IMR-90 (cell line): ENCODE measurements at regions not wholly inside any gene's neighbourhood (a gene's known extent, or its start where the extent isn't known, plus 50 kb on each side); places are given as distances from the start of the nearest gene placed in this dataset.

ENCODE experiments used
- ATAC-seq: fragments of 200-7000 bp; cut with Tn5 transposase; 2 replicates; pipeline ENCODE4 v1.9.1; 2020; ENCODE audit warnings: low read depth, mild to moderate bottlenecking, moderate library complexity
- BruUV-seq: library from RNA; stranded (reverse); fragments of 400-500 nt; replicated peaks from 2 replicates; lab custom pipeline; 2021; lab: Mats Ljungman, UMichigan
- CTCF ChIA-PET: fragments of 300-600 bp; formaldehyde crosslinking; extraction: SDS; loops from one replicate; lab custom pipeline; 2021; ENCODE audit warnings: antibody characterized with exemption; lab: Yijun Ruan, JAX
- POLR2A ChIA-PET: fragments of 300-600 bp; sonication (Branson Sonifier 250); formaldehyde crosslinking; loops from one replicate; lab custom pipeline; 2022; ENCODE audit warnings: antibody characterized with exemption; ENCODE audit not compliant: unreplicated experiment; lab: Charles Lee
- DNase-seq: peaks from one replicate; pipeline ENCODE4 v3.0.0; 2013
- H2AFZ ChIP-seq: replicated peaks from 2 replicates; pipeline ENCODE3; 2013; ENCODE audit warnings: low read length, mild to moderate bottlenecking; ENCODE audit not compliant: poor library complexity
- H2AK5ac ChIP-seq: 2 replicates; pipeline ENCODE4 v1.6.1; 2013; ENCODE audit warnings: low read depth, low read length, inconsistent platforms
- H2AK9ac ChIP-seq: replicated peaks from 2 replicates; pipeline ENCODE3; 2013; ENCODE audit warnings: mild to moderate bottlenecking, low read depth, low read length, moderate library complexity; ENCODE audit not compliant: poor library complexity
- H2BK120ac ChIP-seq: 2 replicates; pipeline ENCODE4 v1.6.1; 2013; ENCODE audit warnings: low read depth, low read length, inconsistent platforms
- H2BK15ac ChIP-seq: 3 replicates; pipeline ENCODE4 v1.6.1; 2013; ENCODE audit warnings: low read depth, low read length, inconsistent platforms
- H2BK20ac ChIP-seq: 2 replicates; pipeline ENCODE4 v1.6.1; 2013; ENCODE audit warnings: low read depth, mild to moderate bottlenecking, inconsistent platforms, low read length, moderate library complexity
- H2BK5ac ChIP-seq: 2 replicates; pipeline ENCODE4 v1.6.1; 2013; ENCODE audit warnings: mild to moderate bottlenecking, low read depth, low read length, inconsistent platforms; ENCODE audit not compliant: poor library complexity, severe bottlenecking
- H3K14ac ChIP-seq: replicated peaks from 2 replicates; pipeline ENCODE4 v1.6.1; 2013; ENCODE audit warnings: low read depth, low read length, inconsistent platforms
- H3K18ac ChIP-seq: 2 replicates; pipeline ENCODE4 v1.6.1; 2013; ENCODE audit warnings: low read depth, low read length, control low read depth
- H3K23ac ChIP-seq: 2 replicates; pipeline ENCODE4 v1.6.1; 2013; ENCODE audit warnings: low read depth, low read length, inconsistent platforms
- H3K27ac ChIP-seq: 2 replicates; pipeline ENCODE4 v1.5.1; 2013; ENCODE audit warnings: mild to moderate bottlenecking, control low read depth, low read length; ENCODE audit not compliant: insufficient read depth
- H3K27me3 ChIP-seq: 2 replicates; pipeline ENCODE4 v1.6.1; 2013; ENCODE audit warnings: low read length; ENCODE audit not compliant: control insufficient read depth, insufficient read depth
- H3K36me3 ChIP-seq: 2 replicates; pipeline ENCODE4 v1.6.1; 2013; ENCODE audit warnings: low read length, mixed read lengths; ENCODE audit not compliant: control insufficient read depth, insufficient read depth
- H3K4ac ChIP-seq: 2 replicates; pipeline ENCODE4 v1.6.1; 2013; ENCODE audit warnings: low read depth, low read length, inconsistent platforms
- H3K4me1 ChIP-seq: 2 replicates; pipeline ENCODE4 v1.6.1; 2013; ENCODE audit warnings: low read length, mixed read lengths; ENCODE audit not compliant: control insufficient read depth, insufficient read depth
- H3K4me2 ChIP-seq: 2 replicates; pipeline ENCODE4 v1.6.1; 2013; ENCODE audit warnings: low read depth, mild to moderate bottlenecking, control low read depth, low read length, moderate library complexity
- H3K4me3 ChIP-seq: 2 replicates; pipeline ENCODE4 v1.5.1; 2013; ENCODE audit warnings: low read depth, mild to moderate bottlenecking, control low read depth, low read length, moderate library complexity; ENCODE audit not compliant: insufficient read depth
- H3K56ac ChIP-seq: 2 replicates; pipeline ENCODE4 v1.6.1; 2013; ENCODE audit warnings: low read length, inconsistent platforms; ENCODE audit not compliant: insufficient read depth; ENCODE audit errors: extremely low read depth
- H3K79me1 ChIP-seq, 2 experiments: 2 replicates each; pipeline ENCODE4 v1.6.1; 2013; ENCODE audit warnings: low read length in 2 of 2, inconsistent platforms in 1 of 2, low read depth in 1 of 2
- H3K9ac ChIP-seq: 2 replicates; pipeline ENCODE4 v1.6.1; 2013; ENCODE audit warnings: low read depth, low read length, control low read depth
- H3K9me1 ChIP-seq: 2 replicates; pipeline ENCODE4 v1.6.1; 2013; ENCODE audit warnings: low read length, inconsistent platforms; ENCODE audit not compliant: insufficient read depth
- H3K9me3 ChIP-seq: 2 replicates; pipeline ENCODE4 v1.6.1; 2013; ENCODE audit warnings: low read length; ENCODE audit not compliant: control insufficient read depth, insufficient read depth
- H4K20me1 ChIP-seq: 2 replicates; pipeline ENCODE4 v1.6.1; 2013; ENCODE audit warnings: low read length, inconsistent platforms; ENCODE audit not compliant: insufficient read depth
- H4K5ac ChIP-seq: 2 replicates; pipeline ENCODE4 v1.6.1; 2013; ENCODE audit warnings: mild to moderate bottlenecking, low read depth, low read length, control low read depth
- H4K8ac ChIP-seq, 2 experiments: 2 replicates each; pipeline ENCODE4 v1.6.1; 2013; ENCODE audit warnings: low read depth in 2 of 2, low read length in 2 of 2, control low read depth in 1 of 2, inconsistent platforms in 1 of 2
- H4K91ac ChIP-seq: 2 replicates; pipeline ENCODE4 v1.6.1; 2013; ENCODE audit warnings: low read depth, low read length, inconsistent platforms; ENCODE audit not compliant: insufficient read depth
- ELK1 ChIP-seq: fragments of 150-350 bp; IDR thresholded peaks from 2 replicates; pipeline ENCODE4 v1.6.1; 2016; ENCODE audit warnings: low read depth, mild to moderate bottlenecking, low read length, moderate library complexity, borderline replicate concordance
- MAFK ChIP-seq: IDR thresholded peaks from 2 replicates; pipeline ENCODE4 v1.6.1; 2012; ENCODE audit warnings: low read depth, low read length, improper control_type of control experiment
- MXI1 ChIP-seq: IDR thresholded peaks from 2 replicates; pipeline ENCODE4 v1.6.1; 2012; ENCODE audit warnings: low read depth, mild to moderate bottlenecking, low read length, moderate library complexity, borderline replicate concordance
- USF2 ChIP-seq: fragments of 150-350 bp; IDR thresholded peaks from 2 replicates; pipeline ENCODE4 v1.6.1; 2017; ENCODE audit warnings: mild to moderate bottlenecking, antibody characterized with exemption, low read length, low read depth
- WGBS, 2 experiments: methylation state at CpG; one replicate each; pipeline versions ENCODE4 v1.1.5 to v1.1.7; 2013; ENCODE audit warnings: missing lambda C conversion rate in 2 of 2; ENCODE audit not compliant: insufficient read length in 1 of 2; ENCODE audit errors: extremely low coverage in 2 of 2; 5-methylcytosine and 5-hydroxymethylcytosine counted together
- dilution Hi-C: fragments of 300-500 bp; cut with HindIII; formaldehyde crosslinking; loops from one replicate; pipeline ENCODE4 v1.14.3; 2018; ENCODE audit warnings: low sequenced_read_pairs; ENCODE audit not compliant: unreplicated experiment
- in situ Hi-C: fragments of 300-500 bp; cut with MboI; formaldehyde crosslinking; loops from 3 replicates; pipeline ENCODE4 v1.14.3; 2019; ENCODE audit warnings: low sequenced_read_pairs, inconsistent platforms, mixed read lengths
- intact Hi-C: fragments of 100-400 bp; cut with micrococcal nuclease; formaldehyde crosslinking; loops from 2 replicates; pipeline ENCODE4 v1.10.0; 2022

GRCh38 chr11:119529936-119530335, 107.0 kb upstream of the THY1 start:
- Histone ChIP-seq H3K18ac (no peak overlapping the region), H2AFZ (no peak overlapping the region), H2BK120ac (no peak overlapping the region), H3K4me3 (no peak overlapping the region), H4K91ac (no peak overlapping the region), H3K4me2 (no peak overlapping the region), H3K56ac (no peak overlapping the region), H3K14ac (no peak overlapping the region), H3K36me3 (no peaks in the 10 kb centered on the region), H4K5ac (no peak overlapping the region), H3K9ac (no peak overlapping the region), H2AK9ac (no peak overlapping the region), H3K9me3 (no peaks in the 10 kb centered on the region), H3K4me1 (no peaks in the 10 kb centered on the region), H2BK15ac (no peak overlapping the region), H3K27me3 (peaks cover 73% of the 10 kb centered on the region), H3K23ac (no peak overlapping the region), H3K4ac (no peak overlapping the region), H2BK20ac (no peak overlapping the region), H4K20me1 (no peaks in the 10 kb centered on the region), H3K9me1 (no peaks in the 10 kb centered on the region), H3K27ac (no peak overlapping the region), H2AK5ac (no peak overlapping the region), H2BK5ac (no peak overlapping the region), H4K8ac (no peak overlapping the region), H3K79me1 (no peaks in the 10 kb centered on the region)
- TF ChIP-seq USF2 (no peak), MAFK (no peak), ELK1 (no peak), MXI1 (no peak)
- ChIA-PET POLR2A (no interaction called here), CTCF (no interaction called here)
- BruUV-seq, result no TSS peak
- dilution Hi-C loops, result no loop called here
- WGBS, 2 experiments, result 27% methylated on average over 2 of the region's 4 CpGs; no CpG with 5 or more reads in 1 of the 2 experiments
- in situ Hi-C loops, result no loop called here
- intact Hi-C loops, result no loop called here
- DNase-seq, result no peak
- ATAC-seq, result no peak
